ENCODE measurements at regions not wholly inside any gene's neighbourhood (a gene's known extent, or its start where the extent isn't known, plus 50 kb on each side); places are given as distances from the start of the nearest gene placed in this dataset.

- DNase-seq, result no peak
Observed at GRCh38 chr2:238638982-238639628, 208.8 kb upstream of the TWIST2 start.

GRCh38 chr2:238640486-238640885, 207.4 kb upstream of the TWIST2 start:
- DNase-seq, result no peak

- no peak for DNase-seq
Observed at GRCh38 chr2:238642973-238643372, 204.9 kb upstream of the TWIST2 start.

- DNase-seq, result no peak
Observed at GRCh38 chr2:238643400-238643907, 204.4 kb upstream of the TWIST2 start.

GRCh38 chr2:238644095-238645081, 203.5 kb upstream of the TWIST2 start:
- DNase-seq, result no peak

- DNase-seq, result no peak
Observed at GRCh38 chr2:238645095-238645494, 202.8 kb upstream of the TWIST2 start.

GRCh38 chr2:238645716-238646115, 202.2 kb upstream of the TWIST2 start:
- no peak for DNase-seq

GRCh38 chr2:238646281-238646680, 201.6 kb upstream of the TWIST2 start:
- no peak for DNase-seq

- no peak for DNase-seq
Observed at GRCh38 chr2:238646803-238647202, 201.1 kb upstream of the TWIST2 start.

- no peak for DNase-seq
Observed at GRCh38 chr2:238649123-238649522, 198.8 kb upstream of the TWIST2 start.

GRCh38 chr2:238649936-238650518, 197.9 kb upstream of the TWIST2 start:
- DNase-seq, result no peak

- DNase-seq, result no peak
Observed at GRCh38 chr2:238650536-238650935, 197.3 kb upstream of the TWIST2 start.

- no peak for DNase-seq
Observed at GRCh38 chr2:238651306-238652052, 196.4 kb upstream of the TWIST2 start.

GRCh38 chr2:238652053-238652770, 195.7 kb upstream of the TWIST2 start:
- no peak for DNase-seq

GRCh38 chr2:238652771-238653157, 195.1 kb upstream of the TWIST2 start:
- DNase-seq, result no peak

- no peak for DNase-seq
Observed at GRCh38 chr2:238653431-238654109, 194.3 kb upstream of the TWIST2 start.

- DNase-seq, result no peak
Observed at GRCh38 chr2:238654479-238655197, 193.2 kb upstream of the TWIST2 start.

GRCh38 chr2:238655198-238655860, 192.6 kb upstream of the TWIST2 start:
- no peak for DNase-seq

- no peak for DNase-seq
Observed at GRCh38 chr2:238655974-238656722, 191.7 kb upstream of the TWIST2 start.

Measured in NCI-H345 (cell line).